Trophoblast cell (in vitro differentiated cells and primary cell): ENCODE measurements at regions not wholly inside any gene's neighbourhood (a gene's known extent, or its start where the extent isn't known, plus 50 kb on each side); places are given as distances from the start of the nearest gene placed in this dataset.

Experiments
- DNase-seq, 2 donors: peaks; one replicate each; pipeline ENCODE4 v3.0.0-alpha.2; 2016
- H2AFZ ChIP-seq: 2 replicates; pipeline ENCODE4 v1.6.1; 2013; ENCODE audit warnings: low read length, moderate library complexity, mild to moderate bottlenecking; ENCODE audit not compliant: insufficient read depth, poor library complexity
- H2AK5ac ChIP-seq: 2 replicates; pipeline ENCODE4 v1.6.1; 2013; ENCODE audit warnings: mild to moderate bottlenecking, low read length
- H2BK120ac ChIP-seq: 2 replicates; pipeline ENCODE4 v1.6.1; 2013; ENCODE audit warnings: low read length, mild to moderate bottlenecking, moderate library complexity; ENCODE audit not compliant: insufficient read depth, poor library complexity
- H2BK12ac ChIP-seq: 2 replicates; pipeline ENCODE4 v1.6.1; 2013; ENCODE audit warnings: mild to moderate bottlenecking, low read length, moderate library complexity
- H2BK5ac ChIP-seq: 2 replicates; pipeline ENCODE4 v1.6.1; 2013; ENCODE audit warnings: low read length, low read depth, moderate library complexity, mild to moderate bottlenecking; ENCODE audit not compliant: poor library complexity
- H3K14ac ChIP-seq: 2 replicates; pipeline ENCODE4 v1.6.1; 2013; ENCODE audit warnings: mild to moderate bottlenecking, low read length
- H3K18ac ChIP-seq: 2 replicates; pipeline ENCODE4 v1.6.1; 2013; ENCODE audit warnings: mild to moderate bottlenecking, low read length
- H3K23ac ChIP-seq: 2 replicates; pipeline ENCODE4 v1.6.1; 2013; ENCODE audit warnings: low read length
- H3K27ac ChIP-seq: 2 replicates; pipeline ENCODE4 v1.5.1; 2013; ENCODE audit warnings: low read depth, mild to moderate bottlenecking, inconsistent platforms, low read length, moderate library complexity
- H3K27me3 ChIP-seq: 2 replicates; pipeline ENCODE4 v1.6.1; 2013; ENCODE audit warnings: inconsistent platforms, mild to moderate bottlenecking, low read length, moderate library complexity; ENCODE audit not compliant: insufficient read depth
- H3K36me3 ChIP-seq, 2 experiments: 1 replicate in 1 of 2; 2 replicates in 1 of 2; pipeline ENCODE4 v1.6.1; 2013; ENCODE audit warnings: low read length in 2 of 2, mild to moderate bottlenecking in 2 of 2, moderate library complexity in 1 of 2; ENCODE audit not compliant: insufficient read depth in 2 of 2, control insufficient read depth in 1 of 2
- H3K4ac ChIP-seq: 2 replicates; pipeline ENCODE4 v1.6.1; 2013; ENCODE audit warnings: low read depth, mild to moderate bottlenecking, low read length, moderate library complexity
- H3K4me1 ChIP-seq, 2 experiments: 1 replicate in 1 of 2; 2 replicates in 1 of 2; pipeline ENCODE4 v1.6.1; 2013; ENCODE audit warnings: low read length in 2 of 2, mild to moderate bottlenecking in 2 of 2, moderate library complexity in 1 of 2; ENCODE audit not compliant: insufficient read depth in 2 of 2, control insufficient read depth in 1 of 2
- H3K4me2 ChIP-seq: 2 replicates; pipeline ENCODE4 v1.6.1; 2013; ENCODE audit warnings: inconsistent platforms, mild to moderate bottlenecking, low read length, moderate library complexity
- H3K4me3 ChIP-seq: 2 replicates; pipeline ENCODE4 v1.5.1; 2013; ENCODE audit warnings: mild to moderate bottlenecking, low read depth, low read length, inconsistent platforms
- H3K79me1 ChIP-seq: one replicate; pipeline ENCODE4 v1.6.1; 2013; ENCODE audit warnings: low read length
- H3K79me2 ChIP-seq: 2 replicates; pipeline ENCODE4 v1.6.1; 2013; ENCODE audit warnings: low read length, mild to moderate bottlenecking; ENCODE audit not compliant: control insufficient read depth, insufficient read depth, poor library complexity
- H3K9ac ChIP-seq: 2 replicates; pipeline ENCODE4 v1.6.1; 2013; ENCODE audit warnings: mild to moderate bottlenecking, low read length
- H3K9me3 ChIP-seq: 2 replicates; pipeline ENCODE4 v1.6.1; 2013; ENCODE audit warnings: low read depth, mild to moderate bottlenecking, control low read depth, inconsistent platforms, low read length; ENCODE audit not compliant: insufficient read depth
- H4K12ac ChIP-seq: 2 replicates; pipeline ENCODE4 v1.6.1; 2013; ENCODE audit warnings: low read depth, mild to moderate bottlenecking, low read length, moderate library complexity
- H4K8ac ChIP-seq: 2 replicates; pipeline ENCODE4 v1.6.1; 2013; ENCODE audit warnings: low read depth, mild to moderate bottlenecking, low read length, moderate library complexity
- H4K91ac ChIP-seq: one replicate; pipeline ENCODE4 v1.6.1; 2013; ENCODE audit warnings: low read depth, mild to moderate bottlenecking, low read length, moderate library complexity
- WGBS: extraction: QIAGEN DNeasy Blood & Tissue Kit; methylation state at CpG from one replicate; pipeline ENCODE4 v1.1.7; 2013; ENCODE audit warnings: missing lambda C conversion rate; ENCODE audit not compliant: insufficient read length, insufficient coverage; ENCODE audit errors: extremely low coverage; 5-methylcytosine and 5-hydroxymethylcytosine counted together

GRCh38 chr18:76564655-76565237, 69.7 kb upstream of the ZNF516 start:
- no peak overlapping the region for H4K12ac ChIP-seq
- peak in 1 of 2 donors; percentile 21 for DNase-seq

GRCh38 chr18:76564117-76564516, 69.1 kb upstream of the ZNF516 start:
- Histone ChIP-seq H4K8ac (no peak overlapping the region), H3K9me3 (peaks cover 5% of the 10 kb centered on the region), H3K27me3 (no peaks in the 10 kb centered on the region), H3K4me3 (no peak overlapping the region), H3K14ac (no peak overlapping the region), H3K18ac (no peak overlapping the region), H3K36me3 (no peaks in the 10 kb centered on the region), H3K4ac (no peak overlapping the region), H3K27ac (no peak overlapping the region), H2BK120ac (no peak overlapping the region), H2AFZ (no peak overlapping the region), H4K91ac (no peak overlapping the region), H3K4me1 (peaks cover 3 to 7% of the 10 kb centered on the region in 2 experiments), H3K79me2 (no peaks in the 10 kb centered on the region), H3K23ac (no peak overlapping the region), H2BK5ac (no peak overlapping the region), H3K79me1 (peaks cover 3% of the 10 kb centered on the region), H3K9ac (no peak overlapping the region), H2AK5ac (no peak overlapping the region), H4K12ac (no peak overlapping the region), H3K4me2 (no peak overlapping the region), H2BK12ac (no peak overlapping the region)
- DNase-seq = peak in 1 of 2 donors; percentile 54
- WGBS = no CpG with 5 or more reads among the region's 8 CpGs

More at GRCh38 chr18:76564655-76565237, 69.7 kb upstream of the ZNF516 start:
- Histone ChIP-seq H3K9ac (no peak overlapping the region), H3K23ac (no peak overlapping the region), H2BK5ac (peak overlapping the region; percentile 37), H2BK12ac (peak overlapping the region; percentile 62), H3K4ac (no peak overlapping the region), H3K18ac (peak overlapping the region; percentile 8), H4K8ac (no peak overlapping the region), H3K4me3 (no peak overlapping the region), H3K14ac (no peak overlapping the region), H2BK120ac (peak overlapping the region; percentile 56), H3K27me3 (no peaks in the 10 kb centered on the region), H3K4me1 (peaks cover 3 to 5% of the 10 kb centered on the region in 2 experiments), H3K27ac (peak overlapping the region; percentile 65), H3K79me2 (no peaks in the 10 kb centered on the region), H3K36me3 (no peaks in the 10 kb centered on the region), H2AK5ac (no peak overlapping the region), H4K91ac (peak overlapping the region; percentile 21), H2AFZ (no peak overlapping the region), H3K79me1 (peaks cover 3% of the 10 kb centered on the region), H3K4me2 (peak overlapping the region; percentile 29), H3K9me3 (peaks cover 5% of the 10 kb centered on the region)
- no CpG with 5 or more reads among the region's 4 CpGs for WGBS

- Histone ChIP-seq H3K27me3 (no peaks in the 10 kb centered on the region), H3K36me3 (no peaks in the 10 kb centered on the region), H3K23ac (no peak overlapping the region), H2AFZ (no peak overlapping the region), H3K27ac (no peak overlapping the region), H3K4me2 (no peak overlapping the region), H4K12ac (no peak overlapping the region), H3K9me3 (peaks cover 5% of the 10 kb centered on the region), H2BK120ac (no peak overlapping the region), H2BK5ac (no peak overlapping the region), H3K18ac (no peak overlapping the region), H3K4ac (no peak overlapping the region), H3K4me3 (no peak overlapping the region), H3K79me1 (peaks cover 3% of the 10 kb centered on the region), H3K14ac (no peak overlapping the region), H2BK12ac (no peak overlapping the region), H3K79me2 (no peaks in the 10 kb centered on the region), H3K4me1 (peaks cover 3 to 8% of the 10 kb centered on the region in 2 experiments), H4K91ac (no peak overlapping the region), H3K9ac (no peak overlapping the region), H4K8ac (no peak overlapping the region), H2AK5ac (no peak overlapping the region)
- no CpG with 5 or more reads among the region's 30 CpGs for WGBS
- DNase-seq = no peak
These were observed 67.5 kb upstream of the ZNF516 start for GRCh38 chr18:76562286-76563122.

GRCh38 chr18:76558881-76559667, 64.0 kb upstream of the ZNF516 start:
- no CpG with 5 or more reads among the region's 18 CpGs for WGBS
- Histone ChIP-seq H2BK120ac (no peak overlapping the region), H3K4me3 (no peak overlapping the region), H3K36me3 (no peaks in the 10 kb centered on the region), H2BK5ac (no peak overlapping the region), H3K18ac (no peak overlapping the region), H4K8ac (no peak overlapping the region), H3K79me2 (no peaks in the 10 kb centered on the region), H3K9ac (no peak overlapping the region), H3K79me1 (no peaks in the 10 kb centered on the region), H2BK12ac (no peak overlapping the region), H3K14ac (no peak overlapping the region), H3K9me3 (peaks cover 5% of the 10 kb centered on the region), H3K4me2 (no peak overlapping the region), H3K23ac (no peak overlapping the region), H4K12ac (no peak overlapping the region), H3K4me1 (peaks cover 0 to 3% of the 10 kb centered on the region in 2 experiments), H3K4ac (no peak overlapping the region), H4K91ac (no peak overlapping the region), H2AK5ac (no peak overlapping the region), H3K27ac (no peak overlapping the region), H2AFZ (no peak overlapping the region), H3K27me3 (no peaks in the 10 kb centered on the region)
- DNase-seq = no peak
